Nephron progenitor cell (in vitro differentiated cells): ENCODE measurements at regions not wholly inside any gene's neighbourhood (a gene's known extent, or its start where the extent isn't known, plus 50 kb on each side); places are given as distances from the start of the nearest gene placed in this dataset.

ENCODE experiments used
- DNase-seq: peaks from one replicate; pipeline ENCODE4 v3.0.0; 2021
- H3K27ac Mint-ChIP-seq: 2 replicates; pipeline ENCODE4 v1.8.0; 2021; ENCODE audit warnings: mild to moderate bottlenecking, moderate library complexity, mixed read lengths
- H3K27me3 Mint-ChIP-seq: 2 replicates; pipeline ENCODE4 v1.8.0; 2021; ENCODE audit warnings: mild to moderate bottlenecking, low read depth, mixed read lengths; ENCODE audit not compliant: poor library complexity
- H3K36me3 Mint-ChIP-seq: 2 replicates; pipeline ENCODE4 v1.8.0; 2021; ENCODE audit warnings: low read depth, mixed read lengths
- H3K4me1 Mint-ChIP-seq: 2 replicates; pipeline ENCODE4 v1.8.0; 2021; ENCODE audit warnings: mixed read lengths
- H3K4me3 Mint-ChIP-seq: 2 replicates; pipeline ENCODE4 v1.8.0; 2021; ENCODE audit warnings: mild to moderate bottlenecking, moderate library complexity, mixed read lengths
- H3K9me3 Mint-ChIP-seq: 2 replicates; pipeline ENCODE4 v1.8.0; 2021; ENCODE audit warnings: mild to moderate bottlenecking, moderate library complexity, mixed read lengths
- TF ChIP-seq, protein P1 (sequence below): fragments of 200-600 bp; sonication (generic); IDR thresholded peaks from 2 replicates; pipeline ENCODE4 v1.5.0; 2021; ENCODE audit warnings: antibody characterized with exemption

DNA sequence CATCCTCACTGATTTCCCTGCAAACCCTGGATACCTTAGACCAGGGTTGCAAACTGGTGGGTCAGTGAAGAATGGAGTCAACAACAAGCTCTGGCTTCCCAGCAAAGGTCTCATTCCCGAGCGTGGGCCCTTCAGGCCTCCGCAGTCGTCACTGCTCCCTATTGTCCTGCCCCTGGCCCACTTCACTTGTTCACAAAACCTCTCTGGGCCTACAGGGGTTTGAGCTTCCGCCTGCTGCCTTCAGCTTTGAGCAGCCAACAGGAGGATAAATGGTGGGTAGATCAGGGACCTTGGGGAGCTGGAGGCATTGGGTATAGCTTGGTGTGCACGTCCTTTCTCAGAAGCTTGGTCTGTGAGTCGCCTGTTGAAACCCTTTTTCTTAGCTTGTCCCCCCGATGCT is 148.8 kb downstream of the KATNIP start:
- Mint-ChIP-seq H3K4me1 (peaks cover 18% of the 10 kb centered on the region), H3K27me3 (peaks cover 3% of the 10 kb centered on the region), H3K4me3 (no peak overlapping the region), H3K36me3 (peaks cover 8% of the 10 kb centered on the region), H3K9me3 (no peaks in the 10 kb centered on the region), H3K27ac (no peak overlapping the region)
- TF ChIP-seq, protein P1, sequence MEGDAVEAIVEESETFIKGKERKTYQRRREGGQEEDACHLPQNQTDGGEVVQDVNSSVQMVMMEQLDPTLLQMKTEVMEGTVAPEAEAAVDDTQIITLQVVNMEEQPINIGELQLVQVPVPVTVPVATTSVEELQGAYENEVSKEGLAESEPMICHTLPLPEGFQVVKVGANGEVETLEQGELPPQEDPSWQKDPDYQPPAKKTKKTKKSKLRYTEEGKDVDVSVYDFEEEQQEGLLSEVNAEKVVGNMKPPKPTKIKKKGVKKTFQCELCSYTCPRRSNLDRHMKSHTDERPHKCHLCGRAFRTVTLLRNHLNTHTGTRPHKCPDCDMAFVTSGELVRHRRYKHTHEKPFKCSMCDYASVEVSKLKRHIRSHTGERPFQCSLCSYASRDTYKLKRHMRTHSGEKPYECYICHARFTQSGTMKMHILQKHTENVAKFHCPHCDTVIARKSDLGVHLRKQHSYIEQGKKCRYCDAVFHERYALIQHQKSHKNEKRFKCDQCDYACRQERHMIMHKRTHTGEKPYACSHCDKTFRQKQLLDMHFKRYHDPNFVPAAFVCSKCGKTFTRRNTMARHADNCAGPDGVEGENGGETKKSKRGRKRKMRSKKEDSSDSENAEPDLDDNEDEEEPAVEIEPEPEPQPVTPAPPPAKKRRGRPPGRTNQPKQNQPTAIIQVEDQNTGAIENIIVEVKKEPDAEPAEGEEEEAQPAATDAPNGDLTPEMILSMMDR: no peak
- DNase-seq: no peak

- peaks cover 3% of the 10 kb centered on the region for H3K27me3 Mint-ChIP-seq
- no peak overlapping the region for H3K27ac Mint-ChIP-seq
- H3K9me3 Mint-ChIP-seq: no peaks in the 10 kb centered on the region
- DNase-seq: no peak
- TF ChIP-seq, protein P1: no peak
- peaks cover 26% of the 10 kb centered on the region for H3K4me1 Mint-ChIP-seq
- H3K36me3 Mint-ChIP-seq: peaks cover 8% of the 10 kb centered on the region
- no peak overlapping the region for H3K4me3 Mint-ChIP-seq
Measured at GRCh38 chr16:27699540-27699939, 149.6 kb downstream of the KATNIP start.

GRCh38 chr16:27700304-27700995 is 150.5 kb downstream of the KATNIP start:
- no peak overlapping the region for H3K4me3 Mint-ChIP-seq
- DNase-seq: no peak
- peaks cover 8% of the 10 kb centered on the region for H3K36me3 Mint-ChIP-seq
- H3K27ac Mint-ChIP-seq: no peak overlapping the region
- peaks cover 20% of the 10 kb centered on the region for H3K4me1 Mint-ChIP-seq
- H3K9me3 Mint-ChIP-seq: no peaks in the 10 kb centered on the region
- H3K27me3 Mint-ChIP-seq: peaks cover 3% of the 10 kb centered on the region
- TF ChIP-seq, protein P1: no peak

DNA sequence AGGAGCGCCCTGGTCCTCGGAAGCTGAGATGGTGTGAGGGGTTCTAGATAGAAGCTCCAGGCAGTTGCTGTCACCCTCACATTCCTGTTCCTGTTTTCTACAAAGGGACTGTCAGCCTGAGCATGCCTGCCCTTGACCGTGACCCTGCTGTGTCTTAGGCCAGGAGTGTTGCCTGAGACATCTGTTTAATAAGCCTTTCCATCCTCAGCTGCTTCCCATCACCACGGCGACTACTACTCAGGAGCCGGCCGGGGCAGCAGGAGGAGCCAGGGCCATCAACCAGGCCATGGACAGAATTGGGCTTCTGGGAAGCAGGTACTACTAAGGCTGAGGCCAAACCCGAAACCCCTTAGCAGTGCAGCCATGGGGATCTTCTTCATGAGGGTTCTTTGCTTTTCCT is 151.4 kb downstream of the KATNIP start:
- Mint-ChIP-seq H3K4me3 (no peak overlapping the region), H3K27me3 (peaks cover 8% of the 10 kb centered on the region), H3K36me3 (peaks cover 6% of the 10 kb centered on the region), H3K27ac (no peak overlapping the region), H3K4me1 (peaks cover 28% of the 10 kb centered on the region), H3K9me3 (no peaks in the 10 kb centered on the region)
- TF ChIP-seq, protein P1: no peak
- no peak for DNase-seq

GRCh38 chr16:27703121-27703520 is 153.2 kb downstream of the KATNIP start:
- H3K9me3 Mint-ChIP-seq: no peaks in the 10 kb centered on the region
- peaks cover 7% of the 10 kb centered on the region for H3K27me3 Mint-ChIP-seq
- H3K27ac Mint-ChIP-seq: peak overlapping the region; percentile 90
- H3K4me1 Mint-ChIP-seq: peaks cover 39% of the 10 kb centered on the region
- TF ChIP-seq, protein P1: no peak
- peaks cover 11% of the 10 kb centered on the region for H3K36me3 Mint-ChIP-seq
- no peak for DNase-seq
- no peak overlapping the region for H3K4me3 Mint-ChIP-seq

GRCh38 chr16:27703545-27703944 is 153.6 kb downstream of the KATNIP start:
- no peak for DNase-seq
- Mint-ChIP-seq H3K27me3 (peaks cover 5% of the 10 kb centered on the region), H3K4me1 (peaks cover 39% of the 10 kb centered on the region), H3K4me3 (no peak overlapping the region), H3K36me3 (peaks cover 15% of the 10 kb centered on the region), H3K9me3 (no peaks in the 10 kb centered on the region), H3K27ac (peak overlapping the region; percentile 90)
- TF ChIP-seq, protein P1: no peak
